ENCODE measurements at regions not wholly inside any gene's neighbourhood (a gene's known extent, or its start where the extent isn't known, plus 50 kb on each side); places are given as distances from the start of the nearest gene placed in this dataset.
"Not testable (repeated sequence)": the region's sequence is repeated elsewhere in the genome, so short reads cannot be mapped to it uniquely, and the experiment has no call there.

DNA sequence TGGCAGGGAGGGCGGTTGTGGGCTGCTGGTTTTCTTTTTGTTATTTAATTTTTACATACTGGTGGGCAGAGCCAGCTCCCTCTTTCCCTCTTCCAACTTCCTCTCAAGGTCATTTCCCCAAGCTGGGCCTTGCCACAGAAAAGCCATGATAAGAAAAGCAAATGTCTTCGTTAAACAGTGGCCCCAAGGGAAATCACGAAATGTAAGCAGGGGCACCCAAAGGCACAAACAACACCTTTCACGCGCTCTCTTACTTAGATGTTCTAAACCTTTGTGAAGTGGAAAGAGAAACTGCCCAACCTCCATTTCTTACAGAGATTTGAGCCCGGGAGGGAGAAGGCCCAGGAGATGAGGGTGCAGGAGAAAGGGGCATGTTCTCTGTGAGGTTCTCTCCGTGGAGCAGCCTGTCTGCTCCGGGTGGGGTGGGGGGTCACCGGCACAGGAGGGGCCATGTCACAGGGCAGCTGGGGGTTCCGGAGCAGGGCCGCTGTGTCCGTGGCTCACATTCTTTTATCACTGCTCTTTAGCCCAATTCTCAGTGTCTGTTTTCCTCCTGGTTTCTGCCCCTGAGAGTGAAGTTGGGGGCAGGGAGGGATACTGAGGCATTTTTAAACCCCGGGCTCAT lies 190.7 kb upstream of the GATA6 start:
- Histone ChIP-seq H3K9me3 (ENCODE audit: severe bottlenecking) (no peaks in the 10 kb centered on the region), H3K4me3 (ENCODE audit: severe bottlenecking) (no peak overlapping the region), H3K27ac (ENCODE audit: poor library complexity, severe bottlenecking) (no peak overlapping the region), H3K36me3 (ENCODE audit: low read depth) (no peaks in the 10 kb centered on the region), H3K27me3 (ENCODE audit: insufficient read depth, poor library complexity, severe bottlenecking) (no peaks in the 10 kb centered on the region), H3K4me1 (ENCODE audit: insufficient read depth, poor library complexity, severe bottlenecking) (no peaks in the 10 kb centered on the region)
- no peak for DNase-seq (ENCODE audit: low spot score)
- TF ChIP-seq, protein P1, sequence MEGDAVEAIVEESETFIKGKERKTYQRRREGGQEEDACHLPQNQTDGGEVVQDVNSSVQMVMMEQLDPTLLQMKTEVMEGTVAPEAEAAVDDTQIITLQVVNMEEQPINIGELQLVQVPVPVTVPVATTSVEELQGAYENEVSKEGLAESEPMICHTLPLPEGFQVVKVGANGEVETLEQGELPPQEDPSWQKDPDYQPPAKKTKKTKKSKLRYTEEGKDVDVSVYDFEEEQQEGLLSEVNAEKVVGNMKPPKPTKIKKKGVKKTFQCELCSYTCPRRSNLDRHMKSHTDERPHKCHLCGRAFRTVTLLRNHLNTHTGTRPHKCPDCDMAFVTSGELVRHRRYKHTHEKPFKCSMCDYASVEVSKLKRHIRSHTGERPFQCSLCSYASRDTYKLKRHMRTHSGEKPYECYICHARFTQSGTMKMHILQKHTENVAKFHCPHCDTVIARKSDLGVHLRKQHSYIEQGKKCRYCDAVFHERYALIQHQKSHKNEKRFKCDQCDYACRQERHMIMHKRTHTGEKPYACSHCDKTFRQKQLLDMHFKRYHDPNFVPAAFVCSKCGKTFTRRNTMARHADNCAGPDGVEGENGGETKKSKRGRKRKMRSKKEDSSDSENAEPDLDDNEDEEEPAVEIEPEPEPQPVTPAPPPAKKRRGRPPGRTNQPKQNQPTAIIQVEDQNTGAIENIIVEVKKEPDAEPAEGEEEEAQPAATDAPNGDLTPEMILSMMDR (IDR thresholded peaks at IDR 0.05; ENCODE audit: poor library complexity, severe bottlenecking) = no peak
- no peak for ATAC-seq (ENCODE audit: low read depth)

DNA sequence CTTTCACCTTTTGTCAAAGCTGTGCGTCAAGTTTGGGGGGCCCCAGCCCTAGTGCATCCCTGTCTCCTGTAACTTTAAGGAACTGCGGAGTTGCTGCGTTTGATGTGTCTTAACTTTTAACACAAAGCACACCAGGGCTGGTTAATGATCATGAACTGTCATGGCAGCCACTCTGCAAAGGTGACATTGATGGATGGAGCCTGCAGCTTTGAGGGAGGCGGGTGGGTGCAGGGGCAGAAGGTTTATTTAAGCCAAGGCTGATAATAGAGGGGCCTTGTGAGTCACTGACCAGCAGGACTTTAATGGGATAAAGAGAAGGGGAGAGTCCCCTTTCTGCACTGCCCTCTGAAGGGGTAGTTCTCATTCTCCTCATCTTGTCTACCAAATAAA lies 190.2 kb upstream of the GATA6 start:
- TF ChIP-seq, protein P1 (IDR thresholded peaks at IDR 0.05; ENCODE audit: poor library complexity, severe bottlenecking) = no peak
- no peak for DNase-seq (ENCODE audit: low spot score)
- ATAC-seq (ENCODE audit: low read depth) = no peak
- Histone ChIP-seq H3K4me3 (ENCODE audit: severe bottlenecking) (no peak overlapping the region), H3K9me3 (ENCODE audit: severe bottlenecking) (no peaks in the 10 kb centered on the region), H3K36me3 (ENCODE audit: low read depth) (no peaks in the 10 kb centered on the region), H3K27ac (ENCODE audit: poor library complexity, severe bottlenecking) (no peak overlapping the region), H3K27me3 (ENCODE audit: insufficient read depth, poor library complexity, severe bottlenecking) (no peaks in the 10 kb centered on the region), H3K4me1 (ENCODE audit: insufficient read depth, poor library complexity, severe bottlenecking) (no peaks in the 10 kb centered on the region)

DNA sequence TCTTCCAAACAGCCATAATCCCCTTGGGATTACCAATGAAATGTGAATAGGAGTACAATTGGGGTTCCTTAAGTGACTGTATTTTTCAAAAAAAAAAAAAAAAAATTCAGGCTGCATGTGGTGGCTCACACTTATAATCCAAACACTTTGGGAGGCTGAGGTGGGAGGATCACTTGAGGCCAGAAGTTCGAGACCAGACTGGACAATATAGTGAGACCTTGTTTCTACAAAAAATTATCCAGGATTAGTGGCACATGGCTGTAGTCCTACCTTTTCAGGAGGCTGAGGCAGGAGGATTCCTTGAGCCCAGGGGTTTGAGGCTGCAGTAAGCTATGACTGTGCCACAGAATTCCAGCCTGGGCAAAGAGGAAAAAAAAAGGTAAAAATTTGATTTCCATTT lies 189.6 kb upstream of the GATA6 start:
- Histone ChIP-seq H3K27ac (ENCODE audit: poor library complexity, severe bottlenecking) (no peak overlapping the region), H3K4me1 (ENCODE audit: insufficient read depth, poor library complexity, severe bottlenecking) (no peaks in the 10 kb centered on the region), H3K4me3 (ENCODE audit: severe bottlenecking) (no peak overlapping the region), H3K27me3 (ENCODE audit: insufficient read depth, poor library complexity, severe bottlenecking) (no peaks in the 10 kb centered on the region), H3K36me3 (ENCODE audit: low read depth) (no peaks in the 10 kb centered on the region), H3K9me3 (ENCODE audit: severe bottlenecking) (no peaks in the 10 kb centered on the region)
- TF ChIP-seq, protein P1 (IDR thresholded peaks at IDR 0.05; ENCODE audit: poor library complexity, severe bottlenecking) = no peak
- ATAC-seq (ENCODE audit: low read depth) (no peak), DNase-seq (ENCODE audit: low spot score) (no peak)

DNA sequence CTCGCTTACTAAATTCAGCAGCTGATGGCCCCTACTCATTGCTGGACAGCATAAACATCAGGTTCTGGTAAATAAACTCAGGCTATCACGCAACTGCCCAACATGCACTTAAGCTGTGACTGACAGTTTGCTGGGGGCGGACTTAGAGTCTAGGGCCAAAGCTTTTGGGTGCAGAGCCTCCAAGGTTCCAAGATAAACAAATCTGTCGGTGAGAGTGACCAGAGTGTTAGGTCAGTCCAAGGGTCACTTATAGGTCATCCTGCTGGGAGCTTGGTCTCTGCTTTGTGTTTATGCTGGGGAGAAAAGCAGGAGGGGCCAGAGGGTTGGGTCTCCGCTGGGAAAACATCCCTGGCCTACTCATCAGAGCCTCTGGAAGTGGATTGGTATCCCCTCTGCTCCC lies 188.6 kb upstream of the GATA6 start:
- H3K36me3 ChIP-seq (ENCODE audit: low read depth) = no peaks in the 10 kb centered on the region
- TF ChIP-seq, protein P1 (IDR thresholded peaks at IDR 0.05; ENCODE audit: poor library complexity, severe bottlenecking) = no peak
- H3K9me3 ChIP-seq (ENCODE audit: severe bottlenecking) = no peaks in the 10 kb centered on the region
- H3K27me3 ChIP-seq (ENCODE audit: insufficient read depth, poor library complexity, severe bottlenecking) = no peaks in the 10 kb centered on the region
- H3K4me3 ChIP-seq (ENCODE audit: severe bottlenecking) = no peak overlapping the region
- no peak for DNase-seq (ENCODE audit: low spot score)
- H3K4me1 ChIP-seq (ENCODE audit: insufficient read depth, poor library complexity, severe bottlenecking) = no peaks in the 10 kb centered on the region
- no peak overlapping the region for H3K27ac ChIP-seq (ENCODE audit: poor library complexity, severe bottlenecking)
- ATAC-seq (ENCODE audit: low read depth) = no peak

DNA sequence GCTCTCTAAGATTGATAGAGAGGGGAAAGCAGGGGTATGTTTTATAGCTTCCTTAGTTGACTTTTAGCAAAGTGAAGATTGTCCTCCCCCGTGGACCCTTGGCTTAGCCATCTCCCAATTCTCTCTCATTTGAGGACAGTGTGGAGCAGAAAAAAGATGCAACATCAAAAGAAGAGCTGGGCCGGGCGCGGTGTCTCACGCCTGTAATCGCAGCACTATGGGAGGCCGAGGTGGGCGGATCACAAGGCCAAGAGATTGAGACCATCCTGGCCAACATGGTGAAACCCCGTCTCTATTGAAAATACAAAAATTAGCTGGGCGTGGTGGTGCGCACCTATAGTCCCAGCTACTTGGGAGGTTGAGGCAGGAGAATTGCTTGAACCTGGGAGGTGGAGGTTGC lies 187.9 kb upstream of the GATA6 start:
- ATAC-seq (ENCODE audit: low read depth); H3K4me3 ChIP-seq (ENCODE audit: severe bottlenecking); H3K9me3 ChIP-seq (ENCODE audit: severe bottlenecking): not testable (repeated sequence)

More for the DNA sequence above, 187.9 kb upstream of the GATA6 start:
- H3K36me3 ChIP-seq (ENCODE audit: low read depth); H3K27me3 ChIP-seq (ENCODE audit: insufficient read depth, poor library complexity, severe bottlenecking); DNase-seq (ENCODE audit: low spot score); H3K4me1 ChIP-seq (ENCODE audit: insufficient read depth, poor library complexity, severe bottlenecking); H3K27ac ChIP-seq (ENCODE audit: poor library complexity, severe bottlenecking): not testable (repeated sequence)
